ENCODE measurements at regions not wholly inside any gene's neighbourhood (a gene's known extent, or its start where the extent isn't known, plus 50 kb on each side); places are given as distances from the start of the nearest gene placed in this dataset.
A peak's percentile ranks its signal among the peaks of the same experiment; 100 is the strongest.

GRCh38 chr15:39497016-39497758 is 83.7 kb upstream of the THBS1 start:
- Histone ChIP-seq H2AK5ac (ENCODE audit: low read depth, low read length) (no peak overlapping the region), H4K8ac (ENCODE audit: low read depth, low read length) (no peak overlapping the region), H3K27me3 (ENCODE audit: control insufficient read depth in 3 of 3, insufficient read depth in 3 of 3, low read depth in 1 of 3, low read length in 3 of 3) (peaks cover 0 to 4% (median 0%) of the 10 kb centered on the region in 3 experiments), H3K27ac (replicated peaks; ENCODE audit: low read length) (no peak overlapping the region), H3K36me3 (replicated peaks in 1 of 2; ENCODE audit: control insufficient read depth in 2 of 2, insufficient read depth in 2 of 2, low read length in 2 of 2) (no peaks in the 10 kb centered on the region), H3K79me1 (ENCODE audit: low read depth, low read length) (no peaks in the 10 kb centered on the region), H2BK120ac (ENCODE audit: low read depth, low read length) (no peak overlapping the region), H2BK12ac (ENCODE audit: low read length) (peak overlapping the region; percentile 18), H2AFZ (ENCODE audit: low read length) (no peak overlapping the region), H4K91ac (ENCODE audit: low read depth, low read length, poor library complexity) (no peak overlapping the region), H3K4me3 (ENCODE audit: low read length in 2 of 2) (no peak overlapping the region), H2BK15ac (ENCODE audit: low read length) (peak overlapping the region; percentile 44), H2BK5ac (ENCODE audit: low read length) (no peak overlapping the region), H3K4ac (ENCODE audit: low read length) (no peak overlapping the region), H3K9ac (ENCODE audit: low read depth, low read length, poor library complexity) (no peak overlapping the region), H3K18ac (ENCODE audit: low read length) (peak overlapping the region; percentile 68), H3K4me2 (ENCODE audit: insufficient read depth, low read length, poor library complexity, severe bottlenecking) (no peak overlapping the region), H3K14ac (ENCODE audit: low read length) (peak overlapping the region; percentile 49), H3K4me1 (ENCODE audit: control insufficient read depth in 2 of 2, insufficient read depth in 1 of 2, low read depth in 1 of 2, low read length in 2 of 2) (peaks cover 0 to 4% of the 10 kb centered on the region in 2 donors), H3K23ac (ENCODE audit: low read depth, low read length, poor library complexity) (no peak overlapping the region), H3K9me3 (replicated peaks in 1 of 2; ENCODE audit: control insufficient read depth in 2 of 2, insufficient read depth in 1 of 2, low read depth in 1 of 2, low read length in 2 of 2) (peaks cover 0 to 3% of the 10 kb centered on the region in 2 donors)
- DNase-seq (ENCODE audit: low spot score), result no peak
- WGBS, 2 donors (ENCODE audit: extremely low coverage in 2 of 2, insufficient read length in 2 of 2, insufficient replicate concordance in 1 of 2), result no CpG with 5 or more reads among the region's 6 CpGs

GRCh38 chr15:39497759-39498565 is 82.9 kb upstream of the THBS1 start:
- no peak overlapping the region for H3K4ac ChIP-seq (ENCODE audit: low read length)
- H2AK5ac ChIP-seq (ENCODE audit: low read depth, low read length), result no peak overlapping the region
- H2BK15ac ChIP-seq (ENCODE audit: low read length), result peak overlapping the region; percentile 44
- H3K23ac ChIP-seq (ENCODE audit: low read depth, low read length, poor library complexity), result no peak overlapping the region
- peak overlapping the region; percentile 68 for H3K18ac ChIP-seq (ENCODE audit: low read length)
- no peaks in the 10 kb centered on the region for H3K36me3 ChIP-seq (replicated peaks in 1 of 2; ENCODE audit: control insufficient read depth in 2 of 2, insufficient read depth in 2 of 2, low read length in 2 of 2)
- H3K27ac ChIP-seq (replicated peaks; ENCODE audit: low read length), result no peak overlapping the region
- H2BK5ac ChIP-seq (ENCODE audit: low read length), result no peak overlapping the region
- H3K14ac ChIP-seq (ENCODE audit: low read length), result peak overlapping the region; percentile 49
- H3K4me3 ChIP-seq (ENCODE audit: low read length in 2 of 2), result no peak overlapping the region
- H3K27me3 ChIP-seq (ENCODE audit: control insufficient read depth in 3 of 3, insufficient read depth in 3 of 3, low read depth in 1 of 3, low read length in 3 of 3), result peaks cover 0 to 4% (median 0%) of the 10 kb centered on the region in 3 experiments
- no peak overlapping the region for H3K9ac ChIP-seq (ENCODE audit: low read depth, low read length, poor library complexity)
- H4K8ac ChIP-seq (ENCODE audit: low read depth, low read length), result no peak overlapping the region
- peaks cover 0 to 3% of the 10 kb centered on the region in 2 donors for H3K9me3 ChIP-seq (replicated peaks in 1 of 2; ENCODE audit: control insufficient read depth in 2 of 2, insufficient read depth in 1 of 2, low read depth in 1 of 2, low read length in 2 of 2)
- no peaks in the 10 kb centered on the region for H3K79me1 ChIP-seq (ENCODE audit: low read depth, low read length)
- no peak overlapping the region for H2BK120ac ChIP-seq (ENCODE audit: low read depth, low read length)
- no CpG with 5 or more reads among the region's 4 CpGs for WGBS, 2 donors (ENCODE audit: extremely low coverage in 2 of 2, insufficient read length in 2 of 2, insufficient replicate concordance in 1 of 2)
- H3K4me1 ChIP-seq (ENCODE audit: control insufficient read depth in 2 of 2, insufficient read depth in 1 of 2, low read depth in 1 of 2, low read length in 2 of 2), result peaks cover 0 to 4% of the 10 kb centered on the region in 2 donors
- H2BK12ac ChIP-seq (ENCODE audit: low read length), result no peak overlapping the region
- H2AFZ ChIP-seq (ENCODE audit: low read length), result no peak overlapping the region
- H3K4me2 ChIP-seq (ENCODE audit: insufficient read depth, low read length, poor library complexity, severe bottlenecking), result no peak overlapping the region
- no peak overlapping the region for H4K91ac ChIP-seq (ENCODE audit: low read depth, low read length, poor library complexity)
- no peak for DNase-seq (ENCODE audit: low spot score)

- no peak overlapping the region for H3K4me2 ChIP-seq (ENCODE audit: insufficient read depth, low read length, poor library complexity, severe bottlenecking)
- no peak overlapping the region for H2BK120ac ChIP-seq (ENCODE audit: low read depth, low read length)
- no peak overlapping the region for H2AK5ac ChIP-seq (ENCODE audit: low read depth, low read length)
- no CpG with 5 or more reads among the region's 4 CpGs for WGBS, 2 donors (ENCODE audit: extremely low coverage in 2 of 2, insufficient read length in 2 of 2, insufficient replicate concordance in 1 of 2)
- H3K14ac ChIP-seq (ENCODE audit: low read length), result no peak overlapping the region
- H3K9me3 ChIP-seq (replicated peaks in 1 of 2; ENCODE audit: control insufficient read depth in 2 of 2, insufficient read depth in 1 of 2, low read depth in 1 of 2, low read length in 2 of 2), result peaks cover 0 to 3% of the 10 kb centered on the region in 2 donors
- H3K18ac ChIP-seq (ENCODE audit: low read length), result no peak overlapping the region
- no peak for DNase-seq (ENCODE audit: low spot score)
- H3K23ac ChIP-seq (ENCODE audit: low read depth, low read length, poor library complexity), result no peak overlapping the region
- no peak overlapping the region for H4K91ac ChIP-seq (ENCODE audit: low read depth, low read length, poor library complexity)
- H3K27ac ChIP-seq (replicated peaks; ENCODE audit: low read length), result no peak overlapping the region
- H2AFZ ChIP-seq (ENCODE audit: low read length), result no peak overlapping the region
- no peak overlapping the region for H2BK15ac ChIP-seq (ENCODE audit: low read length)
- H3K4ac ChIP-seq (ENCODE audit: low read length), result no peak overlapping the region
- peaks cover 0 to 4% (median 0%) of the 10 kb centered on the region in 3 experiments for H3K27me3 ChIP-seq (ENCODE audit: control insufficient read depth in 3 of 3, insufficient read depth in 3 of 3, low read depth in 1 of 3, low read length in 3 of 3)
- peaks cover 0 to 4% of the 10 kb centered on the region in 2 donors for H3K4me1 ChIP-seq (ENCODE audit: control insufficient read depth in 2 of 2, insufficient read depth in 1 of 2, low read depth in 1 of 2, low read length in 2 of 2)
- H2BK5ac ChIP-seq (ENCODE audit: low read length), result no peak overlapping the region
- H3K36me3 ChIP-seq (replicated peaks in 1 of 2; ENCODE audit: control insufficient read depth in 2 of 2, insufficient read depth in 2 of 2, low read length in 2 of 2), result no peaks in the 10 kb centered on the region
- no peaks in the 10 kb centered on the region for H3K79me1 ChIP-seq (ENCODE audit: low read depth, low read length)
- no peak overlapping the region for H4K8ac ChIP-seq (ENCODE audit: low read depth, low read length)
- no peak overlapping the region for H3K4me3 ChIP-seq (ENCODE audit: low read length in 2 of 2)
- no peak overlapping the region for H2BK12ac ChIP-seq (ENCODE audit: low read length)
- H3K9ac ChIP-seq (ENCODE audit: low read depth, low read length, poor library complexity), result no peak overlapping the region
These were observed 82.2 kb upstream of the THBS1 start for GRCh38 chr15:39498629-39499028.

GRCh38 chr15:39499042-39499441 is 81.8 kb upstream of the THBS1 start:
- Histone ChIP-seq H4K91ac (ENCODE audit: low read depth, low read length, poor library complexity) (no peak overlapping the region), H3K14ac (ENCODE audit: low read length) (no peak overlapping the region), H3K4ac (ENCODE audit: low read length) (no peak overlapping the region), H3K79me1 (ENCODE audit: low read depth, low read length) (no peaks in the 10 kb centered on the region), H3K18ac (ENCODE audit: low read length) (no peak overlapping the region), H3K4me3 (ENCODE audit: low read length in 2 of 2) (no peak overlapping the region), H3K23ac (ENCODE audit: low read depth, low read length, poor library complexity) (no peak overlapping the region), H2BK120ac (ENCODE audit: low read depth, low read length) (no peak overlapping the region), H2BK5ac (ENCODE audit: low read length) (no peak overlapping the region), H3K9me3 (replicated peaks in 1 of 2; ENCODE audit: control insufficient read depth in 2 of 2, insufficient read depth in 1 of 2, low read depth in 1 of 2, low read length in 2 of 2) (peaks cover 0 to 3% of the 10 kb centered on the region in 2 donors), H3K27me3 (ENCODE audit: control insufficient read depth in 3 of 3, insufficient read depth in 3 of 3, low read depth in 1 of 3, low read length in 3 of 3) (peaks cover 0 to 4% (median 0%) of the 10 kb centered on the region in 3 experiments), H3K4me1 (ENCODE audit: control insufficient read depth in 2 of 2, insufficient read depth in 1 of 2, low read depth in 1 of 2, low read length in 2 of 2) (peaks cover 0 to 4% of the 10 kb centered on the region in 2 donors), H2AK5ac (ENCODE audit: low read depth, low read length) (no peak overlapping the region), H4K8ac (ENCODE audit: low read depth, low read length) (no peak overlapping the region), H3K36me3 (replicated peaks in 1 of 2; ENCODE audit: control insufficient read depth in 2 of 2, insufficient read depth in 2 of 2, low read length in 2 of 2) (no peaks in the 10 kb centered on the region), H3K27ac (replicated peaks; ENCODE audit: low read length) (no peak overlapping the region), H3K9ac (ENCODE audit: low read depth, low read length, poor library complexity) (no peak overlapping the region), H3K4me2 (ENCODE audit: insufficient read depth, low read length, poor library complexity, severe bottlenecking) (no peak overlapping the region), H2AFZ (ENCODE audit: low read length) (no peak overlapping the region), H2BK12ac (ENCODE audit: low read length) (no peak overlapping the region), H2BK15ac (ENCODE audit: low read length) (no peak overlapping the region)
- DNase-seq (ENCODE audit: low spot score), result no peak
- no CpG with 5 or more reads among the region's 1 CpG for WGBS, 2 donors (ENCODE audit: extremely low coverage in 2 of 2, insufficient read length in 2 of 2, insufficient replicate concordance in 1 of 2)

All from neuronal stem cell (in vitro differentiated cells).